SK-N-SH (cell line): ENCODE measurements at regions not wholly inside any gene's neighbourhood (a gene's known extent, or its start where the extent isn't known, plus 50 kb on each side); places are given as distances from the start of the nearest gene placed in this dataset.

ENCODE experiments used
- CTCF ChIA-PET: fragments of 300-600, 350-600 bp; formaldehyde crosslinking; extraction: SDS; loops from one replicate; lab custom pipeline; 2021; lab: Yijun Ruan, JAX
- POLR2A ChIA-PET: fragments of 350-600 bp; sonication (Branson Sonifier 250); formaldehyde crosslinking; extraction: SDS; loops from one replicate; lab custom pipeline; 2020; ENCODE audit warnings: antibody characterized with exemption, inconsistent platforms; lab: Yijun Ruan, JAX
- DNase-seq: peaks from one replicate; pipeline ENCODE4 v3.0.0; 2012
- H2AFZ ChIP-seq: fragments of 200-600 bp; sonication (generic); 2 replicates; pipeline ENCODE4 v1.8.1; 2016; ENCODE audit warnings: antibody characterized with exemption, mild to moderate bottlenecking, low read depth
- H3F3A ChIP-seq: fragments of 200-600 bp; sonication (generic); replicated peaks from 2 replicates; pipeline ENCODE3; 2016; ENCODE audit warnings: antibody characterized with exemption, mild to moderate bottlenecking; ENCODE audit not compliant: insufficient read depth
- H3K27ac ChIP-seq, 2 experiments: fragments of 200-500 bp in 1 of 2; fragments of 200-600 bp in 1 of 2; sonication (Bioruptor generic) in 1 of 2; sonication (generic), shearing (Covaris generic) in 1 of 2; 2 replicates each; pipeline versions ENCODE4 v1.5.1 to v1.6.1; 2014 to 2016; ENCODE audit warnings: low read depth in 2 of 2, inconsistent platforms in 1 of 2, low read length in 1 of 2, mild to moderate bottlenecking in 1 of 2, mixed read lengths in 1 of 2
- H3K27me3 ChIP-seq: fragments of 200-600 bp; sonication (generic), shearing (Covaris generic); 2 replicates; pipeline ENCODE4 v1.6.1; 2016; ENCODE audit warnings: mixed run types; ENCODE audit not compliant: insufficient read depth
- H3K36me3 ChIP-seq, 2 experiments: fragments of 200-500 bp in 1 of 2; fragments of 200-600 bp in 1 of 2; sonication (Bioruptor generic) in 1 of 2; sonication (generic) in 1 of 2; replicated peaks in 1 of 2; 2 replicates each; pipeline versions ENCODE3 to v1.5.1; 2014 to 2016; ENCODE audit warnings: low read length in 1 of 2, mild to moderate bottlenecking in 1 of 2; ENCODE audit not compliant: insufficient read depth in 2 of 2, control insufficient read depth in 1 of 2
- H3K4me1 ChIP-seq, 2 experiments: fragments of 200-500 bp in 1 of 2; fragments of 200-600 bp in 1 of 2; sonication (Bioruptor generic) in 1 of 2; sonication (generic), shearing (Covaris generic) in 1 of 2; 2 replicates each; pipeline versions ENCODE4 v1.5.1 to v1.6.1; 2014 to 2016; ENCODE audit warnings: low read depth in 1 of 2, low read length in 1 of 2, mixed run types in 1 of 2; ENCODE audit not compliant: insufficient read depth in 2 of 2, control insufficient read depth in 1 of 2
- H3K4me2 ChIP-seq: fragments of 200-600 bp; sonication (generic), shearing (Covaris generic); 2 replicates; pipeline ENCODE4 v1.6.1; 2017; ENCODE audit warnings: mixed run types
- H3K4me3 ChIP-seq, 2 experiments: fragments of 200-500 bp in 1 of 2; fragments of 200-600 bp in 1 of 2; sonication (Bioruptor generic) in 1 of 2; sonication (generic), shearing (Covaris generic) in 1 of 2; 2 replicates each; pipeline versions ENCODE4 v1.5.1 to v1.8.1; 2014 to 2016; ENCODE audit warnings: low read depth in 2 of 2, inconsistent platforms in 1 of 2, low read length in 1 of 2, mild to moderate bottlenecking in 1 of 2, mixed read lengths in 1 of 2, moderate library complexity in 1 of 2
- H3K79me2 ChIP-seq: fragments of 200-600 bp; sonication (generic); 2 replicates; pipeline ENCODE4 v1.8.1; 2017; ENCODE audit warnings: mild to moderate bottlenecking; ENCODE audit not compliant: insufficient read depth
- H3K9ac ChIP-seq: fragments of 200-600 bp; sonication (generic); 2 replicates; pipeline ENCODE4 v1.6.1; 2017; ENCODE audit warnings: mixed run types
- H3K9me2 ChIP-seq: fragments of 200-600 bp; sonication (generic); 2 replicates; pipeline ENCODE4 v1.6.1; 2017; ENCODE audit warnings: mixed run types
- H3K9me3 ChIP-seq: fragments of 200-600 bp; sonication (generic); 2 replicates; pipeline ENCODE4 v1.6.1; 2017; ENCODE audit warnings: mixed run types, mild to moderate bottlenecking, moderate library complexity
- H4K20me1 ChIP-seq: fragments of 200-600 bp; sonication (generic); 2 replicates; pipeline ENCODE4 v1.6.1; 2017; ENCODE audit warnings: mild to moderate bottlenecking, mixed run types; ENCODE audit not compliant: insufficient read depth
- CTCF ChIP-seq: fragments of 200-600 bp; sonication (generic); IDR thresholded peaks from 2 replicates; pipeline ENCODE4 v1.6.1; 2017; ENCODE audit warnings: antibody characterized with exemption, mild to moderate bottlenecking, moderate library complexity
- GABPA ChIP-seq: IDR thresholded peaks from 2 replicates; pipeline ENCODE4 v1.4.0; 2012; ENCODE audit warnings: low read depth, mild to moderate bottlenecking
- MAX ChIP-seq: IDR thresholded peaks from 2 replicates; pipeline ENCODE4 v1.4.0; 2012; ENCODE audit warnings: low read depth
- MEF2A ChIP-seq: IDR thresholded peaks from 2 replicates; pipeline ENCODE4 v1.4.0; 2012; ENCODE audit warnings: low read depth, borderline replicate concordance
- PBX3 ChIP-seq: IDR thresholded peaks from 2 replicates; pipeline ENCODE4; 2012
- POLR2AphosphoS5 ChIP-seq: IDR thresholded peaks from 2 replicates; pipeline ENCODE4 v1.6.1; 2012; ENCODE audit warnings: low read depth, low read length
- RAD21 ChIP-seq: IDR thresholded peaks from 2 replicates; pipeline ENCODE4 v1.6.1; 2012; ENCODE audit warnings: mild to moderate bottlenecking, low read length
- TCF12 ChIP-seq: IDR thresholded peaks from 2 replicates; pipeline ENCODE4 v1.4.0; 2012
- USF2 ChIP-seq: fragments of 150-350 bp; IDR thresholded peaks from 2 replicates; pipeline ENCODE4 v1.6.1; 2017; ENCODE audit warnings: antibody characterized with exemption, low read length, low read depth, borderline replicate concordance
- WGBS: methylation state at CpG from one replicate; pipeline ENCODE4 v1.1.6; 2017; ENCODE audit warnings: low lambda C conversion rate; 5-methylcytosine and 5-hydroxymethylcytosine counted together

DNA sequence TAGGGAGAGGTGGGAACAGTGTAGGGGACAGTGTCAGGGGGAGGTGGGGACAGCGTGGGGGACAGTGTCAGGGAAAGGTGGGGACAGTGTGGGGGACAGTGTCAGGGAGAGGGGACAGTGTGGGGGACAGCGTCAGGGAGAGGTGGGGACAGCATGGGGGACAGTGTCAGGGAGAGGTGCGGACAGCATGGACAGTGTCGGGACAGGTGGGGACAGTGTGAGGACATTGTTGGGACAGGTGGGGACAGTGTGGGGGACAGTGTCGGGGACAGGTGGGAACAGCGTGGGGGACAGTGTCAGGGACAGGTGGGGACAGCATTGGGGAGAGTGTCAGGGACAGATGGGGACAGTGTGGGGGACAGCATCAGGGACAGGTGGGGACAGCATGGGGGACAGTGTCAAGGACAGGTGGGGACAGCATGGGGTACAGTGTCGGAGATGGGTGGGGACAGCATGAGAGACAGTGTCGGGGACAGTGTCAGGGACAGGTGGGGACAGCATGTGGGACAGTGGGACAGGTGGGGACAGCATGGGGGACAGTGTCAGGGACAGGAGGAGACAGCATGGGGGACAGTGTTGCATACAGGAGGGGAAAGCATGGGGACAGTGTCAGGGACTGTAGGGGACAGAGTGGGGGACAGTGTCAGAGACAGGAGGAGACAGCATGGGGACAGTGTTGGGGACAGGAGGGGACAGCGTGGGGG lies 139.0 kb downstream of the TMEM121 start:
- H3K4me2 ChIP-seq = no peak overlapping the region
- WGBS = 16% methylated on average over 9 of the region's 9 CpGs
- POLR2A ChIA-PET = no interaction called here

More for the DNA sequence above, 139.0 kb downstream of the TMEM121 start:
- TF ChIP-seq CTCF = no peak
- TF ChIP-seq PBX3 = no peak
- TF ChIP-seq RAD21 = no peak
- no peak for TF ChIP-seq USF2
- TF ChIP-seq TCF12 = no peak
- TF ChIP-seq MEF2A = no peak
- TF ChIP-seq MAX = no peak
- no peak for TF ChIP-seq POLR2AphosphoS5
- no peak for TF ChIP-seq GABPA
- no peak overlapping the region for H3K27ac ChIP-seq
- H3K9me3 ChIP-seq = no peaks in the 10 kb centered on the region
- H3K4me3 ChIP-seq = no peak overlapping the region
- no peaks in the 10 kb centered on the region for H3K79me2 ChIP-seq
- H3K27me3 ChIP-seq = no peaks in the 10 kb centered on the region
- H2AFZ ChIP-seq = no peak overlapping the region
- H3K9me2 ChIP-seq = no peaks in the 10 kb centered on the region
- CTCF ChIA-PET = no interaction called here
- no peaks in the 10 kb centered on the region; a peak in 1 of 4 replicates for H3K4me1 ChIP-seq
- no peaks in the 10 kb centered on the region for H3F3A ChIP-seq
- H3K9ac ChIP-seq = no peak overlapping the region
- DNase-seq = no peak
- H3K36me3 ChIP-seq = no peaks in the 10 kb centered on the region
- no peaks in the 10 kb centered on the region for H4K20me1 ChIP-seq
